ENCODE measurements at regions not wholly inside any gene's neighbourhood (a gene's known extent, or its start where the extent isn't known, plus 50 kb on each side); places are given as distances from the start of the nearest gene placed in this dataset.

DNA sequence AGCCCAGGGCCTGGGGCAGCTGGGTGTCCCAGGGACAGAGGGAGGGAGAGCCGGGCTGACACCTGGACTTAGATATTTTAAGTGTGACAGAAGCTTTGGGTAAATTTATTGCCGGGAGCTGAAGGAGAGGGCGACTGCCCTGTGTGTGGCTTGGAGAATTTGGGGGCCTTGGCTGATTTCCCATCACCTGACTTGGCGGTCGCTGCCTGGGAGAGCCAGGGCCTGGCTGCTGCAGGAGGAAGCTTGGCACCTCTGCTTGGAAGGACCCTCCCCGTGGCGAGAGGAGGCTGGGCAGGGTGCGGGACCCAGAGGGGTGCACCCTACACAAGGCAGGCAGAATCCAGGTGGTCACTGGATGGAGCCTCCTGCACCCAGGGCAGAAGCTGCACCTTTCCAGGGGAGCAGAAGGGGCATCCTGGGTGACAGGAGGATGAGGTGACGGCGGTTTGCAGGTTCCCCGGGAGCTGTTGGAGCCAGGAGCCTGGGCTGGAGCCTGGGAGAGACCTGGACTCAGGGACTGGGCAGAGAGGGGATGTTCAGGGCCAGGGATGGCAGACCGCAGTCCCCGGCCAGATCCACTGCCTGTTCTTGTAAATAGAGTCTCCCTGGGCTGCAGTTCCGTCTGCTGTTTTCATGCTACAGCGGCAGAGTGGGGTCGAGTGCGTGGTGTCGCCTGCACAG is 72.0 kb downstream of the RGS12 start:
- Histone ChIP-seq H3K4me3 (ENCODE audit: low read depth in 1 of 2, low read length in 1 of 2) (no peak overlapping the region), H3K27me3 (peaks cover 12% of the 10 kb centered on the region), H3K4me1 (ENCODE audit: control insufficient read depth in 1 of 2, insufficient read depth in 1 of 2, low read depth in 1 of 2, low read length in 1 of 2) (peaks cover 0 to 1% of the 10 kb centered on the region in 2 experiments), H3K36me3 (no peaks in the 10 kb centered on the region), H3K27ac (no peak overlapping the region), H3K9me3 (no peaks in the 10 kb centered on the region)
- no peak for TF ChIP-seq CTCF (IDR thresholded peaks at IDR 0.05)

GRCh38 chr4:3365326-3365725 is 72.5 kb downstream of the RGS12 start:
- H3K27me3 ChIP-seq: peaks cover 17% of the 10 kb centered on the region
- peaks cover 0 to 5% of the 10 kb centered on the region in 2 experiments for H3K4me1 ChIP-seq (ENCODE audit: control insufficient read depth in 1 of 2, insufficient read depth in 1 of 2, low read depth in 1 of 2, low read length in 1 of 2)
- H3K4me3 ChIP-seq (ENCODE audit: low read depth in 1 of 2, low read length in 1 of 2): no peak overlapping the region
- no peaks in the 10 kb centered on the region for H3K36me3 ChIP-seq
- no peak overlapping the region for H3K27ac ChIP-seq
- no peak for TF ChIP-seq CTCF (IDR thresholded peaks at IDR 0.05)
- H3K9me3 ChIP-seq: no peaks in the 10 kb centered on the region

DNA sequence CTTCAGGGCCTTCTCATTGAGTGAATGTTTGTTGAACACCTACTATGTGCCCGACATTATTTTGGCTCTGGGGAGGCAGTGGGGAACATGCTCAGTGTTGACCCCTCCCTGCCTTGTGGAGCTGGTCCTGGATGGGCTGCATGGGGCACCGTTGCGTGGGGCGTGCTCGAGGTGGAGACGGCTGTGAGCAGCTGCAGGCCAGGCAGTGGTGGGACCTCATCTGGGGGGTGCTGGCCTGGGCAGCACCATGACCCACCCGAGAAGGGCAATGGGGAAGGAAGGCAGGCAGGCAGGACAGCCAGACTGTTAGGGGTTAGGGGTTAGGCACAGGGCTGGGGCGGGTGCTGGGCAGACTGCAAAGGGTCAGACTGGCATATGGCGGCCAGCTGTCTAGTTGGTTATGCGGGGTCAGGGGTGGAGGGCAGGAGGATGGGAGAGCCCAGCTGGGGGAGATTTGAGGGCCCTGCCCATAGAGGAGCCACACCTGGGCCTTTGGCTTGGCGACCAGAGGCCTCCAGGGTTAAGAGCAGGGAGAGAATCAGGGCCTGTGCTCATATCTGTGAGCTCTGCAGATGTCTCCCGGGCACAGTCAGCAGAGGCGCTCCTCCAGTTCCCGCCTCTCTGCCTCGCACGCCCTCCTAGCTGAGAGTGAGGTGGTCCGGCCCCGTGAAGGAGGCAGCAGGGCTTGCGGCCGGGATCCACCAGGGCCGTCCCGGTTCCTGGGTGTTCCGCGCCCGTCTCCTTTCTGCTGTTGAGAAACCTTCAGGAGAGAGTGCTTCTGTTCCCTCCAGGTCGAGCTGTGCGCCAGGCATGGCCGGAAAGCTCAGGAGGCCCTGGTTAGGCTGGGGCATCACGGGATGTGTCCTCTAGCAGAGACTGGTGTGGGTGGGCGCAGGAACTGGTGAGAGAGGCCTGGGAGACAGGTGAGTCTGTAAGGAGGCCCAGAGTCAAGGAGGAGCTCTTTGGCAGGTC is 73.3 kb downstream of the RGS12 start:
- Histone ChIP-seq H3K9me3 (no peaks in the 10 kb centered on the region), H3K4me1 (ENCODE audit: control insufficient read depth in 1 of 2, insufficient read depth in 1 of 2, low read depth in 1 of 2, low read length in 1 of 2) (peaks cover 0 to 5% of the 10 kb centered on the region in 2 experiments), H3K27me3 (peaks cover 26% of the 10 kb centered on the region), H3K4me3 (ENCODE audit: low read depth in 1 of 2, low read length in 1 of 2) (no peak overlapping the region), H3K27ac (no peak overlapping the region), H3K36me3 (no peaks in the 10 kb centered on the region)
- TF ChIP-seq CTCF (IDR thresholded peaks at IDR 0.05): no peak

DNA sequence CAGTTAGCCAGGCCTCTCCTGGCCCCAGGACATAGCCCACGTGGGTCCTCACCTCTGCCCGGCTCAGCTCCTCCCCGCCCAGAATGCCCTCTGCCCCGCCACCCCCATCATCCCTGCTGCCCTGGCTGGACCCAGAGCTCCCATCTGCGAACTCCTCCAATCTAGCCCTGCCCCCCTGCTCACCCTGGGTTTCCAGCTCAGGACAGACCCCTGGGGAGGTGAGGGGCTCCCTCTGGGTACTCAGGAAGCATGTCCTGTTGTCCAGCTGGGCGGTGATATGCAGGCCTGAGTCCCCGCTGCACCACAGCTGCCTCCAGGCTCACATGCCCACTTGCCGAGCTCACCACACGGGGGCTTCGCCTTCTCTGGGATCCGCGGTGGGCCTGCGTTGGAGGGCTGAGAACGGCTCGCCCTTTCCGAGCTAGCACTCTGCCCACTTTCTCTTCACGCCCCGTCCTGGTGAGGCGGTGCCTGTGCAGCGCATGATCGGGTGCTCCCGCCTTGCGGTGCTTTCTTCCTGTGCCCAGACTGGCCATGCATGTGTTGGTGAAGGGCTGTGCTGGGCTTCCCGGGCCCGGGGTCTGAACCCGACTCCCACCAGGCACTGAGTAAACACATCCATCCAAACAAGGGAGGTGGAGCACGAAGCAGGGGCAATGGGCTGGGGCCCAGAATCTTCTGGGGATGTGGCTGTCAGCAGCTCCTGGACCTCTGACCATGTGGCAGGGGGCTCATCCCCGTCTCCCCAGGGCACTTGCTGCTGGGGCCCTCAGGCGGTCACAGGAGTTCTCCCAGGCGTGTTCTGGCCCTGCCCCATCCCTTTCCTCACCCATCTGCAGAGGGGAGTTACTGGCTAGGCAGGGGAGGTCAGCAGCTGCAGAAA is 74.3 kb downstream of the RGS12 start:
- Histone ChIP-seq H3K9me3 (no peaks in the 10 kb centered on the region), H3K27ac (no peak overlapping the region), H3K36me3 (no peaks in the 10 kb centered on the region), H3K4me3 (ENCODE audit: low read depth in 1 of 2, low read length in 1 of 2) (no peak overlapping the region), H3K4me1 (ENCODE audit: control insufficient read depth in 1 of 2, insufficient read depth in 1 of 2, low read depth in 1 of 2, low read length in 1 of 2) (peaks cover 0 to 5% of the 10 kb centered on the region in 2 experiments), H3K27me3 (peaks cover 35% of the 10 kb centered on the region)
- no peak for TF ChIP-seq CTCF (IDR thresholded peaks at IDR 0.05)

DNA sequence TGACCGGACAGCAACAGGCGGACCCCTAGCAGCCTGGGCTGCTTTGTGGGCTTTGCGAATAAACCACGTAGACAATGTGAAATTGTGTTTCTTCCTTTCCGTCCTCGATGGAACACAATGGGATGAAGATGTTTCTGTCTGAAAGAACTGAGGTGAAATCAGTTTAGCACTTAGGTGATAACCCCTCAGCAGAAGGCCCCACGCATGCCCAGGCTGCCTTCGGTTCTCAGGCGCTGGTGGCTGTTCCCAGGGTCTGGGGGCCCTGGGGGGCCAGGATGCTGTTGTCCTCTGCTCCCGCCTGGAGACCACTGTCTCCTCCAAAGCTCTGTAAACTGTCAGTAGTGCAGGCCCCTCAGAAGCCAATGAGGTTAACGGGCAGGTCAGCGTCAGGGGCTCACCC is 73.9 kb upstream of the HGFAC start:
- Histone ChIP-seq H3K36me3 (no peaks in the 10 kb centered on the region), H3K4me1 (ENCODE audit: control insufficient read depth in 1 of 2, insufficient read depth in 1 of 2, low read depth in 1 of 2, low read length in 1 of 2) (peaks cover 0 to 5% of the 10 kb centered on the region in 2 experiments), H3K9me3 (no peaks in the 10 kb centered on the region), H3K27me3 (peaks cover 43% of the 10 kb centered on the region), H3K27ac (no peak overlapping the region), H3K4me3 (ENCODE audit: low read depth in 1 of 2, low read length in 1 of 2) (no peak overlapping the region)
- no peak for TF ChIP-seq CTCF (IDR thresholded peaks at IDR 0.05)

Measured in neutrophil (primary cell).